Hepatocyte (in vitro differentiated cells): ENCODE measurements at regions not wholly inside any gene's neighbourhood (a gene's known extent, or its start where the extent isn't known, plus 50 kb on each side); places are given as distances from the start of the nearest gene placed in this dataset.
"Not testable (repeated sequence)": the region's sequence is repeated elsewhere in the genome, so short reads cannot be mapped to it uniquely, and the experiment has no call there.

ENCODE experiments used
- DNase-seq: peaks from one replicate; pipeline ENCODE4 v3.0.0-alpha.2; 2016; ENCODE audit warnings: low spot score
- H2AFZ ChIP-seq: fragments of 200-600 bp; sonication (generic); 2 replicates; pipeline ENCODE4 v1.6.0; 2016; ENCODE audit warnings: antibody characterized with exemption, mild to moderate bottlenecking
- H3K27ac ChIP-seq: fragments of 200-600 bp; sonication (generic); 2 replicates; pipeline ENCODE4 v1.5.1; 2016; ENCODE audit warnings: mild to moderate bottlenecking
- H3K27me3 ChIP-seq: fragments of 200-600 bp; sonication (generic); 2 replicates; pipeline ENCODE4 v1.6.1; 2016
- H3K36me3 ChIP-seq: fragments of 200-600 bp; sonication (generic); replicated peaks from 2 replicates; pipeline ENCODE4 v1.5.1; 2016; ENCODE audit warnings: low read depth; ENCODE audit not compliant: insufficient read depth
- H3K4me1 ChIP-seq: fragments of 200-600 bp; sonication (generic); 2 replicates; pipeline ENCODE4 v1.5.1; 2016; ENCODE audit warnings: mild to moderate bottlenecking, moderate library complexity; ENCODE audit not compliant: insufficient read depth
- H3K4me2 ChIP-seq: fragments of 200-600 bp; sonication (generic); 2 replicates; pipeline ENCODE4 v1.6.0; 2016
- H3K4me3 ChIP-seq: fragments of 200-600 bp; sonication (generic); 2 replicates; pipeline ENCODE4 v1.5.1; 2016; ENCODE audit warnings: mild to moderate bottlenecking
- H3K79me2 ChIP-seq: fragments of 200-600 bp; sonication (generic); 2 replicates; pipeline ENCODE4 v1.6.0; 2017; ENCODE audit warnings: mild to moderate bottlenecking
- H3K9me2 ChIP-seq: fragments of 200-600 bp; sonication (generic); replicated peaks from 2 replicates; pipeline ENCODE4 v1.6.0; 2017; ENCODE audit warnings: mild to moderate bottlenecking; ENCODE audit not compliant: insufficient read depth
- H3K9me3 ChIP-seq: fragments of 200-600 bp; sonication (generic); 2 replicates; pipeline ENCODE4 v1.5.1; 2016; ENCODE audit warnings: low read depth, mild to moderate bottlenecking
- H4K20me1 ChIP-seq: fragments of 200-600 bp; sonication (generic); 2 replicates; pipeline ENCODE4 v1.6.0; 2016; ENCODE audit warnings: mild to moderate bottlenecking; ENCODE audit not compliant: insufficient read depth, poor library complexity, severe bottlenecking
- CTCF ChIP-seq: fragments of 200-600 bp; sonication (generic); IDR thresholded peaks from 2 replicates; pipeline ENCODE4 v1.5.1; 2016; ENCODE audit warnings: antibody characterized with exemption, mild to moderate bottlenecking; ENCODE audit not compliant: poor library complexity
- EZH2 ChIP-seq: fragments of 200-600 bp; sonication (generic); IDR thresholded peaks from 2 replicates; pipeline ENCODE4 v1.6.1; 2016; ENCODE audit warnings: antibody characterized with exemption, mild to moderate bottlenecking, borderline replicate concordance
- EZH2phosphoT487 ChIP-seq: fragments of 200-600 bp; sonication (generic); IDR thresholded peaks from one replicate; pipeline ENCODE4 v1.6.1; 2018; ENCODE audit warnings: antibody characterized with exemption, mild to moderate bottlenecking, low read depth, moderate library complexity; ENCODE audit not compliant: unreplicated experiment, severe bottlenecking
- WGBS: methylation state at CpG from one replicate; pipeline ENCODE4 v1.1.6; 2016; ENCODE audit warnings: low lambda C conversion rate; ENCODE audit errors: missing lambda C conversion rate; 5-methylcytosine and 5-hydroxymethylcytosine counted together

- not testable (repeated sequence) for H4K20me1 ChIP-seq, H3K79me2 ChIP-seq
- 83% methylated on average over 16 of the region's 16 CpGs for WGBS
Measured at GRCh38 chr1:219863816-219864215, 64.5 kb downstream of the SLC30A10 start.

DNA sequence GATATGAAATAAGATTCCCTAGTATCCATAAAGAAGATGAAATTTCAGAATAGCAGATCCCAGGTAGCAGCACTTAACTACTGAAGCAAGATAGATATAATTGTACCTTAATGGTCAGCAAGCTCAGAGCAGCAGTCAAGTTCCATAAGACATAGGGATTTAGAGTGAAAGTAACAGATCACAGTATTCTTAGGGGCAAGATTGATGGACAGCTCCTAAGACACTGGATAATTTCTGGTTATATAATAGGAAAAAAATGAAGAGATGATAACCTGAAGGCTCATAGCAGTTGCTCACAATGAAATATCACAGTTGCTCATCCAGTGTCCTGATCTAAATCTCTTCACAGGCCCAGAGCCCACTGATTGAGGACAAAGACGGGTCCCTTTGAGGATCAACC lies 66.0 kb downstream of the SLC30A10 start:
- no peak overlapping the region for H2AFZ ChIP-seq
- H3K9me3 ChIP-seq, result no peaks in the 10 kb centered on the region
- H4K20me1 ChIP-seq, result no peaks in the 10 kb centered on the region
- no peaks in the 10 kb centered on the region for H3K36me3 ChIP-seq
- no peak overlapping the region for H3K4me2 ChIP-seq
- no peaks in the 10 kb centered on the region for H3K27me3 ChIP-seq
- DNase-seq, result no peak
- no peaks in the 10 kb centered on the region for H3K79me2 ChIP-seq
- H3K9me2 ChIP-seq, result no peaks in the 10 kb centered on the region
- H3K4me3 ChIP-seq, result no peak overlapping the region
- no peak overlapping the region for H3K27ac ChIP-seq
- H3K4me1 ChIP-seq, result no peaks in the 10 kb centered on the region
- WGBS, result 43% methylated on average over 1 of the region's 1 CpG
- TF ChIP-seq CTCF, result no peak
- no peak for TF ChIP-seq EZH2phosphoT487
- TF ChIP-seq EZH2, result no peak

More at GRCh38 chr1:219863816-219864215, 64.5 kb downstream of the SLC30A10 start:
- H3K4me3 ChIP-seq, H3K36me3 ChIP-seq, H3K9me3 ChIP-seq, H3K4me2 ChIP-seq, DNase-seq, H3K27me3 ChIP-seq, H3K27ac ChIP-seq, H2AFZ ChIP-seq, H3K4me1 ChIP-seq, H3K9me2 ChIP-seq: not testable (repeated sequence)

DNA sequence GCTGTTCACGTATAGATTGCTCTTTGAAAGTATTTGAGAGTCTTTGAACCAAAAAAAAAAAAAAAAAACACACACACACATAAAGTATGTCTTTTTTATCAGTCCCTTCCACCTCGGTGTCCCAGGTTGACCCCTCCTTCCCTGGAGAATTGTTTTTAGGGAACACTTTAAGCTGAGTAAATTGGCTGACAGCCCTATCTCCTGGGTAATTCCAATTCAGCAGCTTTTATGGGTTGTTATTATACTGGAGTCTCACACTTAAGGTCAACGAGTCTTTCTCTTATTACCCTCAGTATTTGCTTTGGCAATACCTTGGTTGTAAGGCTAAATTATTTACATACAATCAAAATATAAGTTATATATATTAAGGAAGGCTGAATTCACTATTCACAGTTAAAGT lies 69.4 kb downstream of the SLC30A10 start:
- no peak overlapping the region for H3K4me2 ChIP-seq
- H3K36me3 ChIP-seq, result no peaks in the 10 kb centered on the region
- H3K9me2 ChIP-seq, result no peaks in the 10 kb centered on the region
- no peaks in the 10 kb centered on the region for H4K20me1 ChIP-seq
- H3K27me3 ChIP-seq, result no peaks in the 10 kb centered on the region
- H3K4me3 ChIP-seq, result no peak overlapping the region
- DNase-seq, result no peak
- no peaks in the 10 kb centered on the region for H3K79me2 ChIP-seq
- H3K9me3 ChIP-seq, result no peaks in the 10 kb centered on the region
- H3K4me1 ChIP-seq, result no peaks in the 10 kb centered on the region
- TF ChIP-seq EZH2phosphoT487 (no peak), EZH2 (no peak), CTCF (no peak)
- no peak overlapping the region for H2AFZ ChIP-seq
- H3K27ac ChIP-seq, result no peak overlapping the region
- 53% methylated on average over 3 of the region's 3 CpGs for WGBS

GRCh38 chr1:219847215-219847855 lies 81.0 kb downstream of the SLC30A10 start:
- H3K9me2 ChIP-seq, result no peaks in the 10 kb centered on the region
- H3K79me2 ChIP-seq, result no peaks in the 10 kb centered on the region
- H2AFZ ChIP-seq, result no peak overlapping the region
- no peaks in the 10 kb centered on the region for H4K20me1 ChIP-seq
- WGBS, result 73% methylated on average over 4 of the region's 4 CpGs
- H3K4me3 ChIP-seq, result no peak overlapping the region
- H3K36me3 ChIP-seq, result no peaks in the 10 kb centered on the region
- H3K27me3 ChIP-seq, result no peaks in the 10 kb centered on the region
- H3K27ac ChIP-seq, result no peak overlapping the region
- no peaks in the 10 kb centered on the region for H3K9me3 ChIP-seq
- H3K4me2 ChIP-seq, result no peak overlapping the region
- TF ChIP-seq EZH2phosphoT487, result no peak
- no peak for TF ChIP-seq CTCF
- TF ChIP-seq EZH2, result no peak
- no peaks in the 10 kb centered on the region for H3K4me1 ChIP-seq
- peak; percentile 12 for DNase-seq

- DNase-seq, result peak; percentile 10
- H3K4me2 ChIP-seq, result peak overlapping the region; percentile 86
- not testable (repeated sequence) for H3K9me2 ChIP-seq, H3K9me3 ChIP-seq, H3K4me3 ChIP-seq, H3K79me2 ChIP-seq, H3K4me1 ChIP-seq, H4K20me1 ChIP-seq, H3K36me3 ChIP-seq, H3K27me3 ChIP-seq, H3K27ac ChIP-seq
- 8% methylated on average over 15 of the region's 15 CpGs for WGBS
- peak overlapping the region; percentile 84 for H2AFZ ChIP-seq
Measured at GRCh38 chr1:219839595-219839994, 88.8 kb downstream of the SLC30A10 start.
